IMR-90 (cell line): ENCODE measurements at regions not wholly inside any gene's neighbourhood (a gene's known extent, or its start where the extent isn't known, plus 50 kb on each side); places are given as distances from the start of the nearest gene placed in this dataset.

Source experiments
- ATAC-seq: fragments of 200-7000 bp; cut with Tn5 transposase; 2 replicates; pipeline ENCODE4 v1.9.1; 2020; ENCODE audit warnings: low read depth, mild to moderate bottlenecking, moderate library complexity
- BruUV-seq: library from RNA; stranded (reverse); fragments of 400-500 nt; replicated peaks from 2 replicates; lab custom pipeline; 2021; lab: Mats Ljungman, UMichigan
- CTCF ChIA-PET: fragments of 300-600 bp; formaldehyde crosslinking; extraction: SDS; loops from one replicate; lab custom pipeline; 2021; ENCODE audit warnings: antibody characterized with exemption; lab: Yijun Ruan, JAX
- POLR2A ChIA-PET: fragments of 300-600 bp; sonication (Branson Sonifier 250); formaldehyde crosslinking; loops from one replicate; lab custom pipeline; 2022; ENCODE audit warnings: antibody characterized with exemption; ENCODE audit not compliant: unreplicated experiment; lab: Charles Lee
- DNase-seq: peaks from one replicate; pipeline ENCODE4 v3.0.0; 2013
- H2AFZ ChIP-seq: replicated peaks from 2 replicates; pipeline ENCODE3; 2013; ENCODE audit warnings: low read length, mild to moderate bottlenecking; ENCODE audit not compliant: poor library complexity
- H2AK5ac ChIP-seq: 2 replicates; pipeline ENCODE4 v1.6.1; 2013; ENCODE audit warnings: low read depth, low read length, inconsistent platforms
- H2AK9ac ChIP-seq: replicated peaks from 2 replicates; pipeline ENCODE3; 2013; ENCODE audit warnings: mild to moderate bottlenecking, low read depth, low read length, moderate library complexity; ENCODE audit not compliant: poor library complexity
- H2BK120ac ChIP-seq: 2 replicates; pipeline ENCODE4 v1.6.1; 2013; ENCODE audit warnings: low read depth, low read length, inconsistent platforms
- H2BK15ac ChIP-seq: 3 replicates; pipeline ENCODE4 v1.6.1; 2013; ENCODE audit warnings: low read depth, low read length, inconsistent platforms
- H2BK20ac ChIP-seq: 2 replicates; pipeline ENCODE4 v1.6.1; 2013; ENCODE audit warnings: low read depth, mild to moderate bottlenecking, inconsistent platforms, low read length, moderate library complexity
- H2BK5ac ChIP-seq: 2 replicates; pipeline ENCODE4 v1.6.1; 2013; ENCODE audit warnings: mild to moderate bottlenecking, low read depth, low read length, inconsistent platforms; ENCODE audit not compliant: poor library complexity, severe bottlenecking
- H3K14ac ChIP-seq: replicated peaks from 2 replicates; pipeline ENCODE4 v1.6.1; 2013; ENCODE audit warnings: low read depth, low read length, inconsistent platforms
- H3K18ac ChIP-seq: 2 replicates; pipeline ENCODE4 v1.6.1; 2013; ENCODE audit warnings: low read depth, low read length, control low read depth
- H3K23ac ChIP-seq: 2 replicates; pipeline ENCODE4 v1.6.1; 2013; ENCODE audit warnings: low read depth, low read length, inconsistent platforms
- H3K27ac ChIP-seq: 2 replicates; pipeline ENCODE4 v1.5.1; 2013; ENCODE audit warnings: mild to moderate bottlenecking, control low read depth, low read length; ENCODE audit not compliant: insufficient read depth
- H3K27me3 ChIP-seq: 2 replicates; pipeline ENCODE4 v1.6.1; 2013; ENCODE audit warnings: low read length; ENCODE audit not compliant: control insufficient read depth, insufficient read depth
- H3K36me3 ChIP-seq: 2 replicates; pipeline ENCODE4 v1.6.1; 2013; ENCODE audit warnings: low read length, mixed read lengths; ENCODE audit not compliant: control insufficient read depth, insufficient read depth
- H3K4ac ChIP-seq: 2 replicates; pipeline ENCODE4 v1.6.1; 2013; ENCODE audit warnings: low read depth, low read length, inconsistent platforms
- H3K4me1 ChIP-seq: 2 replicates; pipeline ENCODE4 v1.6.1; 2013; ENCODE audit warnings: low read length, mixed read lengths; ENCODE audit not compliant: control insufficient read depth, insufficient read depth
- H3K4me2 ChIP-seq: 2 replicates; pipeline ENCODE4 v1.6.1; 2013; ENCODE audit warnings: low read depth, mild to moderate bottlenecking, control low read depth, low read length, moderate library complexity
- H3K4me3 ChIP-seq: 2 replicates; pipeline ENCODE4 v1.5.1; 2013; ENCODE audit warnings: low read depth, mild to moderate bottlenecking, control low read depth, low read length, moderate library complexity; ENCODE audit not compliant: insufficient read depth
- H3K56ac ChIP-seq: 2 replicates; pipeline ENCODE4 v1.6.1; 2013; ENCODE audit warnings: low read length, inconsistent platforms; ENCODE audit not compliant: insufficient read depth; ENCODE audit errors: extremely low read depth
- H3K79me1 ChIP-seq, 2 experiments: 2 replicates each; pipeline ENCODE4 v1.6.1; 2013; ENCODE audit warnings: low read length in 2 of 2, inconsistent platforms in 1 of 2, low read depth in 1 of 2
- H3K9ac ChIP-seq: 2 replicates; pipeline ENCODE4 v1.6.1; 2013; ENCODE audit warnings: low read depth, low read length, control low read depth
- H3K9me1 ChIP-seq: 2 replicates; pipeline ENCODE4 v1.6.1; 2013; ENCODE audit warnings: low read length, inconsistent platforms; ENCODE audit not compliant: insufficient read depth
- H3K9me3 ChIP-seq: 2 replicates; pipeline ENCODE4 v1.6.1; 2013; ENCODE audit warnings: low read length; ENCODE audit not compliant: control insufficient read depth, insufficient read depth
- H4K20me1 ChIP-seq: 2 replicates; pipeline ENCODE4 v1.6.1; 2013; ENCODE audit warnings: low read length, inconsistent platforms; ENCODE audit not compliant: insufficient read depth
- H4K5ac ChIP-seq: 2 replicates; pipeline ENCODE4 v1.6.1; 2013; ENCODE audit warnings: mild to moderate bottlenecking, low read depth, low read length, control low read depth
- H4K8ac ChIP-seq, 2 experiments: 2 replicates each; pipeline ENCODE4 v1.6.1; 2013; ENCODE audit warnings: low read depth in 2 of 2, low read length in 2 of 2, control low read depth in 1 of 2, inconsistent platforms in 1 of 2
- H4K91ac ChIP-seq: 2 replicates; pipeline ENCODE4 v1.6.1; 2013; ENCODE audit warnings: low read depth, low read length, inconsistent platforms; ENCODE audit not compliant: insufficient read depth
- FOS ChIP-seq: fragments of 150-350 bp; IDR thresholded peaks from 2 replicates; pipeline ENCODE4 v1.6.1; 2016; ENCODE audit warnings: low read depth, low read length
- NFE2L2 ChIP-seq: fragments of 150-350 bp; IDR thresholded peaks from 2 replicates; pipeline ENCODE4 v1.6.1; 2016; ENCODE audit warnings: low read depth, mild to moderate bottlenecking, low read length
- RAD21 ChIP-seq: IDR thresholded peaks from 2 replicates; pipeline ENCODE4 v1.6.1; 2012; ENCODE audit warnings: low read length, improper control_type of control experiment
- USF2 ChIP-seq: fragments of 150-350 bp; IDR thresholded peaks from 2 replicates; pipeline ENCODE4 v1.6.1; 2017; ENCODE audit warnings: mild to moderate bottlenecking, antibody characterized with exemption, low read length, low read depth
- WGBS, 2 experiments: methylation state at CpG; one replicate each; pipeline versions ENCODE4 v1.1.5 to v1.1.7; 2013; ENCODE audit warnings: missing lambda C conversion rate in 2 of 2; ENCODE audit not compliant: insufficient read length in 1 of 2; ENCODE audit errors: extremely low coverage in 2 of 2; 5-methylcytosine and 5-hydroxymethylcytosine counted together
- dilution Hi-C: fragments of 300-500 bp; cut with HindIII; formaldehyde crosslinking; loops from one replicate; pipeline ENCODE4 v1.14.3; 2018; ENCODE audit warnings: low sequenced_read_pairs; ENCODE audit not compliant: unreplicated experiment
- in situ Hi-C: fragments of 300-500 bp; cut with MboI; formaldehyde crosslinking; loops from 3 replicates; pipeline ENCODE4 v1.14.3; 2019; ENCODE audit warnings: low sequenced_read_pairs, inconsistent platforms, mixed read lengths
- intact Hi-C: fragments of 100-400 bp; cut with micrococcal nuclease; formaldehyde crosslinking; loops from 2 replicates; pipeline ENCODE4 v1.10.0; 2022

- Histone ChIP-seq H3K9me3 (peaks cover 2% of the 10 kb centered on the region; the same call in 1 of the 2 replicates), H4K5ac (no peak overlapping the region), H3K56ac (no peak overlapping the region), H3K4me1 (no peaks in the 10 kb centered on the region), H2AK5ac (no peak overlapping the region), H2AFZ (no peak overlapping the region), H2BK20ac (no peak overlapping the region), H4K91ac (no peak overlapping the region), H3K14ac (no peak overlapping the region), H4K8ac (no peak overlapping the region), H3K27me3 (no peaks in the 10 kb centered on the region), H3K4me3 (no peak overlapping the region), H3K23ac (no peak overlapping the region), H2BK5ac (no peak overlapping the region), H3K79me1 (no peaks in the 10 kb centered on the region), H3K9me1 (no peaks in the 10 kb centered on the region), H3K36me3 (no peaks in the 10 kb centered on the region), H2BK120ac (no peak overlapping the region), H3K4me2 (no peak overlapping the region), H2BK15ac (no peak overlapping the region), H3K27ac (no peak overlapping the region), H2AK9ac (no peak overlapping the region), H3K9ac (no peak overlapping the region), H3K4ac (no peak overlapping the region), H3K18ac (no peak overlapping the region), H4K20me1 (no peaks in the 10 kb centered on the region)
- WGBS, 2 experiments, result no CpG with 5 or more reads among the region's 2 CpGs
- TF ChIP-seq FOS (0 out of 2 replicates have a peak, but pooled peaks have one; percentile 17), USF2 (peak; percentile 58), NFE2L2 (no peak), RAD21 (no peak)
- dilution Hi-C loops (no loop called here), in situ Hi-C loops (no loop called here), intact Hi-C loops (no loop called here)
- ChIA-PET CTCF (no interaction called here), POLR2A (no interaction called here)
- BruUV-seq, result no TSS peak
- DNase-seq (peak; percentile 23), ATAC-seq (0 out of 2 replicates have a peak, but pooled peaks have one; percentile 29)
Measured at GRCh38 chr13:109949397-109949796, 163.0 kb upstream of the IRS2 start.
